Endothelial cell (in vitro differentiated cells): ENCODE measurements at regions not wholly inside any gene's neighbourhood (a gene's known extent, or its start where the extent isn't known, plus 50 kb on each side); places are given as distances from the start of the nearest gene placed in this dataset.

Experiments
- DNase-seq: peaks from one replicate; pipeline ENCODE4 v3.0.0; 2021; ENCODE audit warnings: low spot score
- H3K27ac Mint-ChIP-seq: one replicate; pipeline ENCODE4 v1.8.0; 2021; ENCODE audit warnings: mixed read lengths, inconsistent platforms; ENCODE audit not compliant: unreplicated experiment
- H3K27me3 Mint-ChIP-seq: one replicate; pipeline ENCODE4 v1.8.0; 2021; ENCODE audit warnings: mild to moderate bottlenecking, moderate library complexity, mixed read lengths, inconsistent platforms; ENCODE audit not compliant: unreplicated experiment
- H3K36me3 Mint-ChIP-seq: one replicate; pipeline ENCODE4 v1.8.0; 2021; ENCODE audit warnings: mild to moderate bottlenecking, low read depth, mixed read lengths, inconsistent platforms; ENCODE audit not compliant: unreplicated experiment
- H3K4me1 Mint-ChIP-seq: one replicate; pipeline ENCODE4 v1.8.0; 2021; ENCODE audit warnings: mild to moderate bottlenecking, mixed read lengths, inconsistent platforms; ENCODE audit not compliant: unreplicated experiment
- H3K4me3 Mint-ChIP-seq: one replicate; pipeline ENCODE4 v1.8.0; 2021; ENCODE audit warnings: mild to moderate bottlenecking, mixed read lengths, inconsistent platforms; ENCODE audit not compliant: unreplicated experiment
- H3K9me3 Mint-ChIP-seq: one replicate; pipeline ENCODE4 v1.8.0; 2021; ENCODE audit warnings: mixed read lengths, inconsistent platforms; ENCODE audit not compliant: unreplicated experiment
- TF ChIP-seq, protein P1 (sequence below): fragments of 200-600 bp; sonication (generic); IDR thresholded peaks from one replicate; pipeline ENCODE4 v1.5.0; 2021; ENCODE audit warnings: antibody characterized with exemption; ENCODE audit not compliant: unreplicated experiment

DNA sequence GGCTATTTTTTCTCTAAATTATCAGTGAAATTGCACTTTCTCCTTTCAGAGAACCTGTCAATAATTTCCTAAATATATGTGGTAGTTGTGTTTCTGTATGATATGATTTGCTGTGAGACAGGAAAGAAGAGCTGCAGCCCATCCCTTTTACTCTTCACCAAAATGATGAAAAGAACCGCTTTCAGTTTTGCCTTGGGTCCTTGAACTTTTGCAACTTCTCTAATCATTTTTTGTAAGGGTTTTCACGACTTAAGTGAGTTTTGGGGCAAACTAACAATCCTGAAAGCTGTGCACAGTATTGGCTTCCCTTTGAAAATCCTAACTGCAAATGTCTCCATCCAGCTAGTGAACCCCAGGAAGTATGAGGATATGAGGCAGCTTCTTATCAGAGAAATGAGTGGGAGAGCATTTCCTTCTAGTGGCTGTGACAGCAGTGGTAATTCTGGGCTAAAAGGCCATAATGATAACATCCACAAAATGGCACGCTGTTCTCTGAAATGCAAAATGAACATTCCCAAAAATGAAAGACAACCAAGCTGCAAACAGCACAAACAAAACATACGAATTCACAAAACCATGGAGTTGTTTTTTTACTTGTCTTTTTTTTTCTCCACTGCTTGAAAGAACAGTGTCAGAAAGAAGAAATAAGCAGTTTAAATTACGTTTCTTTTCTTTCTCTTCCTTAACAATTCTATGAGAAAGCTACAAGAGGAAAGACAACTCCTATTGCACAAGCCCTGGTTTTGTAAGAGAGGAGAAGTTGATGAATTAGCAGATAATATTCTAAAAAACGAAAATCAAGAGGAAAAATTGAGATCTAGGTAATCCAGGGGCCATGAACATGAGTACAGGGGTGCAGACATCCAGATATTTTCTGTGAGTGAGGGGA, 1291.6 kb upstream of the ZEB2 start:
- Mint-ChIP-seq H3K36me3 (no peaks in the 10 kb centered on the region), H3K27me3 (peaks cover 1% of the 10 kb centered on the region), H3K4me1 (peaks cover 18% of the 10 kb centered on the region), H3K27ac (no peak overlapping the region), H3K4me3 (no peak overlapping the region), H3K9me3 (no peaks in the 10 kb centered on the region)
- DNase-seq = no peak
- TF ChIP-seq, protein P1, sequence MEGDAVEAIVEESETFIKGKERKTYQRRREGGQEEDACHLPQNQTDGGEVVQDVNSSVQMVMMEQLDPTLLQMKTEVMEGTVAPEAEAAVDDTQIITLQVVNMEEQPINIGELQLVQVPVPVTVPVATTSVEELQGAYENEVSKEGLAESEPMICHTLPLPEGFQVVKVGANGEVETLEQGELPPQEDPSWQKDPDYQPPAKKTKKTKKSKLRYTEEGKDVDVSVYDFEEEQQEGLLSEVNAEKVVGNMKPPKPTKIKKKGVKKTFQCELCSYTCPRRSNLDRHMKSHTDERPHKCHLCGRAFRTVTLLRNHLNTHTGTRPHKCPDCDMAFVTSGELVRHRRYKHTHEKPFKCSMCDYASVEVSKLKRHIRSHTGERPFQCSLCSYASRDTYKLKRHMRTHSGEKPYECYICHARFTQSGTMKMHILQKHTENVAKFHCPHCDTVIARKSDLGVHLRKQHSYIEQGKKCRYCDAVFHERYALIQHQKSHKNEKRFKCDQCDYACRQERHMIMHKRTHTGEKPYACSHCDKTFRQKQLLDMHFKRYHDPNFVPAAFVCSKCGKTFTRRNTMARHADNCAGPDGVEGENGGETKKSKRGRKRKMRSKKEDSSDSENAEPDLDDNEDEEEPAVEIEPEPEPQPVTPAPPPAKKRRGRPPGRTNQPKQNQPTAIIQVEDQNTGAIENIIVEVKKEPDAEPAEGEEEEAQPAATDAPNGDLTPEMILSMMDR = no peak

DNA sequence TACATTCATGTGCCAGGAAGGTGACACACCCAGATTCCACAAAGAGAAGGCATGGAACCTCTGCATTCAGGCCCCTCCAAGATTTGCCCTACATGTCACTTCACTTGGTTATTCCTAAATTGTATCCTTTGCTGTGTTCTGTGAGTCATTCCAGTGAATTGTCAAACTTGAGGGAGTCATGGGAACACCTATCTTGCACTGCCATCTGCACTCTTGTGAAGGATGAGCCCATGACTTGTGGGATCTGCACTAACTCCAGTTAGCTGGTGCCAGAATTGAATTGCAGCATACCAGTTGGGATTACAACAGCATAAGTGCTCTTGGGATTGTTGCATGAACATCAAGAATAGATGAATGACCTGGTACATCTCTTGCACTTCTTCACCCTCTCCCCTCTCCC, 1288.0 kb upstream of the ZEB2 start:
- H3K27me3 Mint-ChIP-seq = peaks cover 2% of the 10 kb centered on the region
- TF ChIP-seq, protein P1 = no peak
- H3K4me1 Mint-ChIP-seq = peaks cover 13% of the 10 kb centered on the region
- no peaks in the 10 kb centered on the region for H3K36me3 Mint-ChIP-seq
- no peak for DNase-seq
- no peak overlapping the region for H3K4me3 Mint-ChIP-seq
- H3K27ac Mint-ChIP-seq = no peak overlapping the region
- no peaks in the 10 kb centered on the region for H3K9me3 Mint-ChIP-seq

DNA sequence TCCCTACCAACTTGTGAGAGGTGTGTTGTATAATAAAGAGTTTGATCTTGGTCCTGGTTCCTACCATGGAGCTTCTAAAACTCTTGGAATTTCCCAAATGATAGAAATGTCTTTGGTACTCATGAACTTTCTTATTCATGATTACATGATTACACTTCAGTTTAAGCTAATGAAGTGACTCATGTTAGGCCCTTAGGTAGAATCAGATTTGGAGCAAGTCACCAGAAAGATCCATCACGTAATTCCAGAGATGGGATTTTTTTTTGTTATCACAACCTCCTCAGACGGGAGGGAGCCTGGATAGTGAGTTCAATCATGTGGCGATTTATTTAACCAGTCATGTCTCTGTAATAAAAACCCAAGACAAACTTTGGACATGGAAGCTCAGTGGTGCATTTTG, 1287.6 kb upstream of the ZEB2 start:
- Mint-ChIP-seq H3K9me3 (no peaks in the 10 kb centered on the region), H3K27ac (no peak overlapping the region), H3K27me3 (peaks cover 2% of the 10 kb centered on the region), H3K4me3 (no peak overlapping the region), H3K36me3 (no peaks in the 10 kb centered on the region), H3K4me1 (peaks cover 13% of the 10 kb centered on the region)
- no peak for DNase-seq
- TF ChIP-seq, protein P1 = no peak

- Mint-ChIP-seq H3K9me3 (no peaks in the 10 kb centered on the region), H3K36me3 (no peaks in the 10 kb centered on the region), H3K27me3 (peaks cover 1% of the 10 kb centered on the region), H3K4me3 (no peak overlapping the region), H3K27ac (no peak overlapping the region), H3K4me1 (peaks cover 4% of the 10 kb centered on the region)
- DNase-seq = no peak
- TF ChIP-seq, protein P1 = no peak
These were observed 1286.6 kb upstream of the ZEB2 start for GRCh38 chr2:145806546-145806945.

GRCh38 chr2:145802133-145802532, 1282.2 kb upstream of the ZEB2 start:
- H3K4me3 Mint-ChIP-seq = no peak overlapping the region
- DNase-seq = no peak
- H3K27me3 Mint-ChIP-seq = peaks cover 1% of the 10 kb centered on the region
- TF ChIP-seq, protein P1 = no peak
- no peaks in the 10 kb centered on the region for H3K36me3 Mint-ChIP-seq
- H3K4me1 Mint-ChIP-seq = no peaks in the 10 kb centered on the region
- H3K9me3 Mint-ChIP-seq = no peaks in the 10 kb centered on the region
- H3K27ac Mint-ChIP-seq = no peak overlapping the region
